ENCODE measurements at regions not wholly inside any gene's neighbourhood (a gene's known extent, or its start where the extent isn't known, plus 50 kb on each side); places are given as distances from the start of the nearest gene placed in this dataset.

DNA sequence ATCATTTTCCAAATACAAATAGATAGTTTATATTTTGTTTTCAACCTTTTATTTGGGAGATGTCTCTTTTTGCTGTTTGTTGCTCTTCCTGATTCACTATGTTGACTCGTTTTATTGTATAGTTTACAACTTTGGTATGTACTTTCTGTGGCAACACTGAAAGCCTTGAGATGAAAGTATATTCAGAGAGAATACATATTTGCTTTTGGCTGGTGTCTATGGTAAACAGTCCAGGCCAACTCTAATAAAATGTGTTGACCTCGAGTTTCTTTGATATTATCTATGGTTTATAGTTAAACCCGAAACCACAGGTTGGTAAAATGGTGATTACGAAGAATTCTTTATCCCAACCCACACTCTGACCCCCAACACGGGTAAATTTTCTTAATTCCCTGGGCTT, 919.6 kb upstream of the MAP3K7 start:
- DNase-seq, result no peak

GRCh38 chr6:91505199-91505598, 918.3 kb upstream of the MAP3K7 start:
- no peak for DNase-seq

DNA sequence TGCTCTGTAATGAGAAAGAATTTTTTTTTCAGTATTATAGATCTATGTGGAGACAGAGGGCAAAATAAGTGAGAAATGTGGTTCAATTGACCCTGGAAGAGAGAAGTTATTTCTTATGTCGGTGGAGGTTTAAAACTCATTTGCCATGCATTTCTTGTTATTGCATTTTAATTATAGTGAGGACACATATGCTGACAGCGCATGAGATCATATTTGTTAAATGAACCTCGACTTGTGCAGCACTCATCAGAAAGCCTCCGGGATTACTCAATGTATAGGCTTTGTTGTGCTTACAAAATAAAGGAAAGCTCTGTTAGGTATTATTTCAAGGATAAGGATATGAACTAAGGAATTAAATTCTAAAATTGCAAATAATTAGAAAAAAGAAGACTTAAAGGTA, 915.1 kb upstream of the MAP3K7 start:
- no peak for DNase-seq

DNA sequence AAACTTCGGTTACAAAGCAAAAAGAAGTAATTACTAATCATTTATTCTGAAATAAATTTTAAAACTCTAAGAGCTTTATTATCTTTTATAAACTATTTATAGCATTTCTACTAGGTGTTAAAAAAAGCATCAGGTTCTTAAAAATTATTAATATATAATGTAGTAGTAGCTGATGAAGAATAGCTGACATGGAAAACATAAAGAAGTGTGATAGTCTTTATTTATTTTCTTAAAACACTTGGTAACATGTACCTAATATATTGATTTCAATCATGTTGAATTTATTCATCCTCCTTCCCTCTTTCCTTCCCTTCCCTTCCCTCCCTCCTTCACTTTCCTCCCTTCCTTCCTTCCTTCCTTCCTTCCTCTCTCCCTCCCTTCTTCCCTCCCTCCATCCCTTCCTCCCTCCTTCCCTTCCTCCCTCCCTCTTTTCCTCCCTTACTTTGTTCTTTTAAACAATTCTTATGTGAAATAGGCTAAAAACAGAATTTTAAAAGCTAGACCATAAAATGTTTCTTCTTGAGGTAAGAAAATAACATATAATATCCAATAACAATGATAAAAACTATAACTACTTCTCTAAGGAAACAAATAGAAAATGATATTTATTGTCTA, 913.9 kb upstream of the MAP3K7 start:
- no peak for DNase-seq

- no peak for DNase-seq
Observed at GRCh38 chr6:91498576-91498975, 911.7 kb upstream of the MAP3K7 start.

DNA sequence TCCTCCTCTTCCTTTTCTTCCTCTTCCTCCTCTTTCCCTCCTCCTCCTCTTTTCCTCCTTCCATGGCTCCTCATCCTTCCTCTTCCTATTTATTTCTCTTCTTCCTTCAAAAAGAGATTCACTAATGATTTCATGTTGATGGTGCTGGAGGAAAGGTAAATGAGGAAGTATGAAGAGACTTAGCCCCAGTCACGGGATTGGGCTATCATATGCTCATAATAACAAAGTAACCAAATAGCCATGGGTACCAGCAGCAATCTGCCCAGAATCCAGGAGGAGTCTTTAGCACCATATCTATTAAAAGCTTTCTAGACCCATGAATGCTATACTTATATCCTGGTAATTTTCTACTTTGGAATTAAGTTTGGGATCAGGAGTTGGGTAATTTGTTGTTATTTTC, 910.9 kb upstream of the MAP3K7 start:
- DNase-seq, result no peak

DNA sequence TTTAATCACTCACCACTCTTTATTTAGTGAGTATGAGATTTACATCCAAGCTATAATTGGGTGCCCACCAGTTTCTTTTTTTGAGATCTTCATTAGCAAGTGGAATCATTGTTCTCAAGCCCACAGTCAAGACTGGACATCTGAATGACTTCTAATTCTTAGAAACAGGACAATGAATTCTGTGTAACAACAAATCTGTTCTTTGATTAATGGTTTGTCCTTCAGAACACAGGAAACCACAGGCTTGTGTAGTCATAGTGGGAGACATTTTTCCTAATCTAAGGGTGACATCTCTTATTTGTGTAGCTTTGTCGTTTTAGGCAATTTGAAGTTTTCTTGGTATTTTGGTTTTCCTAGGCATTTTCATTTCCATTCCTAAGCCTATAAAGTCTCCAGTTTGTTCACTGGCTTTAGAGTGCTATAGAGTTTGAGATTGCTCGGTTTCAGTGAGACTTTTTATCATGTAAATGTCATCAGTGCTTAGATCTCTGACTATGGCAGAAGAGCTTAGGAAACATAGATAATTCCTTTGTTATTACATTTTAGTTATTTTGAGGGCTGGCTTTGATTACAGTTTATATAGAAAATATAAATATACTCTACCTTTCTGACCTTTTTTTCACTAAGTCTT, 903.9 kb upstream of the MAP3K7 start:
- no peak for DNase-seq

GRCh38 chr6:91487696-91488392, 901.0 kb upstream of the MAP3K7 start:
- DNase-seq, result no peak

GRCh38 chr6:91486200-91486599, 899.3 kb upstream of the MAP3K7 start:
- no peak for DNase-seq

DNA sequence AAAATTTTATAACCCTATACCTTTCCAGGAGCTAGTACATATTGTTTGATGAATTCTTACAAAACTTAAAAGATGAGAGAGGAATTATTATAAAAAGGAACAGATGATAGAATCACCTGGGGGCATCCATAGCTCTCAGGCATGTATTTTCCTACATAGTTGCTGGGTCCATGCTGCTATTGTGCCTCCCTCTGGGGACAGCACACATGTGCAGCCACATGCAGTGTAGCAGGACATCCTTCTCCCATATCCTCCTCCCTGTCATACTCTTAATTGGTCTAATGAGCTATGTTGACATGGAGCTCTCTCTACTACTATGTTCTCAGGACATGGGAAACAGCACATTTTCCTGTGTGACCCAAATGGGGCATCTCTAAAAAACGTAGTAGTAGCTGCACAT, 898.2 kb upstream of the MAP3K7 start:
- DNase-seq, result no peak

- DNase-seq, result no peak
Observed at GRCh38 chr6:91483415-91484105, 896.7 kb upstream of the MAP3K7 start.

GRCh38 chr6:91482498-91482897, 895.6 kb upstream of the MAP3K7 start:
- DNase-seq, result no peak

DNA sequence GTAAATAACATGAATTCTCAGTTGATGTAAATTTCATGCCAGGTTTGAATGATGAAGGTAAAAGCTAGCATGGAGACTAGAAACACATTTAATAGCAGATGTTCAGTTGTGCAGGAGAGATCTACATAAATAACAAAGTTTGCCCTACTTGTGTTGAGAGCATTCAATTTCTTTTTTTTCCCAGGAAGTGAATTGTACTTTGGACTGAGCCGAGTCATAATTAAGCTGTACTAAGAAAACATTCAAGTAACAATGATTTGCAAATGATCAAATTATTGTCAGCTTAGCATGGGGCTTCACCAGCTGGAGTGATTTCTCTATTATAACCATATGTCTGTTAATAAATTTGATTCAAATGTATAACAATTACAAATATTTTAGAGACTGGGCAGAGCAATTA, 893.5 kb upstream of the MAP3K7 start:
- DNase-seq, result no peak

- no peak for DNase-seq
Observed at GRCh38 chr6:91477688-91478087, 890.8 kb upstream of the MAP3K7 start.

GRCh38 chr6:91476000-91476399, 889.1 kb upstream of the MAP3K7 start:
- DNase-seq, result no peak

GRCh38 chr6:91465393-91465792, 878.5 kb upstream of the MAP3K7 start:
- DNase-seq, result no peak

DNA sequence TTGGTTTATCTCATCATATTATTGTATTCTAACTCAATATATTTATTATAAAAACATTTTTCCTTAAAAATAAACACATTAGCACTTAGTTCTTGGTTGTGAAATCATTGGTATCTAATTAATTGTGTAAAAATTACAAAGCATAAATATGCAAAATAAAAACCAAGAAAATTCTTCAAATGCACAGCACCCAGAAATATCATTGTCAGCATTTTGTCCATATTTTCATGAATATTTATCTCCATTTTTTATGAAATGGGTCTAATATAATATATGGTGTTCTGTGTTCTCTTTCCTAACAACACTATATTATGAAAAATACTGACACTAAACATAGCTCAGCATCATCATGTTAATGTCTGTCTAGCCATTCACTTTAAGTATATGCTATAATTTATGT, 877.8 kb upstream of the MAP3K7 start:
- no peak for DNase-seq

GRCh38 chr6:91464201-91464600, 877.3 kb upstream of the MAP3K7 start:
- DNase-seq, result no peak

DNA sequence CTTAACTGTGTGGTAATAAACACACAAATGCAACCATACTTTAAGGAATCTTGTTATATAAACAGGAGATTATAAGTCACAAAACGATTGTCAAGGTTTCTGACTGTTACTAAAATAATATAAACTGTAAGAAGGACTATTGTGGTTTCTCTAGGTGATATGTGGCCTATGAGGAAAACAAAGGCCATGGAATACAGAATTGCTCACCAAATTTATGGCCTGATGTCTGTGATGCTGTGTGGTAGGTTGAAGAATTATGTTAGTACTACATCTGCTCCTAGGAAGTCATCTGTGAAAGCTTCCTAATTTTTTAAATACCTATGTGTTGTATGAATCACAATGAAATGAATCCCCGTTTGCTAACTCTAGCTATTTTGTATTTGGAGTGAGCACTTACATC, 875.4 kb upstream of the MAP3K7 start:
- DNase-seq, result no peak

DNA sequence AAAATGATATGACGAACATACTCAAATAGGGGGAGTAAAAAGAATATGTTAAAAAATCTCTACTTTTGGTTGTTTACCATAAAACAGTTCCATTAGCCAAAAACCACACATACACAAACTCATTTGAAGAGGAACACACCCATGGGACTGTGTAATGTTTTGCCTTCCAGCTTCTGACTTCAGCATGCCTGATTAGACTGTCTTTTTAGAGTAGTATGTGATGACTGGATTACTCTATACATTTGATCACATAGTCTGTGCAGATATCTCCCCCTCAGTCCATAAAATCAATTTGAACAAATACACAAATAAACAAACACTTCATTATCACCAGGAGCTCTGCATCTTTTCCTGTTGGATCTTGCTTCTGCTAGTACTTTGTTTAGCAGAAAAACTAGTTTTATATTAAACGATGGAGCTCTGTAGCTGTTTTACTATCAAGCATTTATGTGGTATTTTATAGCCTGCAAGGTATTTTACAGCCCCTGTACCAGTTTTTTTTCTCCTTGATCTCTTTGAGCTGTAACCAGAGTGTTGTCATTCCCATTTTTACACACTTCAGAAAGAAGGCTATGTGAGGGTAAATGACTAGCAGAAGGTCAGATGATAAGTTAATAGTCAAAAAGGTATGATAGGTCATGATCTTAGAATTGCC, 866.5 kb upstream of the MAP3K7 start:
- no peak for DNase-seq

DNA sequence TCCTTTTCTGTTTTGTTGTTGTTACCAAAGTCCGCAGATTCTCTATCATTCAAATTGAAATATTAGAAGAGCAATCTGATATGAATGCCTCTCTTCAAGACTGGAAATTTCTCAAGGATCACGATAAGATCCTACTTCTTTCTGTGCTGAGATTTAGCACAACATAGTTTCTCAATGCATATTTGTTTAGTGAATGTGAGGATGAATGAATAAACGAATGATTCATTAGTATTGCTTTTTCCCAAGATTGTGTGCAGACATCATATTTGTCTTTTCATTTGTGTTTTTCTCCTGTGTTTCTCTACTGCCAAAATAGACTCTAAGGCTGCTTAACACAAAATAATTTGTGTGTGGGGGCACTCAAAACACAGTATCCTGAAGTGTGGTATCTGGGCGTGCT, 862.7 kb upstream of the MAP3K7 start:
- DNase-seq, result no peak

- DNase-seq, result no peak
Observed at GRCh38 chr6:91447530-91448254, 860.8 kb upstream of the MAP3K7 start.
